ENCODE measurements at regions not wholly inside any gene's neighbourhood (a gene's known extent, or its start where the extent isn't known, plus 50 kb on each side); places are given as distances from the start of the nearest gene placed in this dataset.

DNA sequence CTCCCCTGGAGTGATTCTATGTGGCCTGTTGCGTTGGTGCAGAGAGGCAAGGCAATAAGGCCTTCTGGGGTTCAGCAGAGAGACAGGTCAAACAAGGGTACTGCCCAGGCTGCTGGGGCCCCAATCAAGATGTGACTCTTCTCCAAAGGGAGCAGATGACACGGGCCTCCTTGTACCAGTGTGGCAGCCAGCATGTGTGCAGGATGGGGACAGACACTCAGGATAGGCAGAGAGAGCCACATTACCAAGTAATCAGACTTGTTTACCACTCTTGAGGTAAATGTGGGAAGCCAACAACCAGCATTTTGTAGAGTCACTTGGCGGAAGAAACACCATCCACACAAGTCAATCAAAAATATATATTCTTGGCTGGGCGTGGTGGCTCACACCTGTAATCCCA is 95.3 kb upstream of the DLG1 start:
- Histone ChIP-seq H3K27ac (ENCODE audit: low read length in 2 of 2) (no peak overlapping the region), H3K9me3 (ENCODE audit: control extremely low read depth in 1 of 3, control insufficient read depth in 2 of 3, insufficient read depth in 1 of 3, low read length in 2 of 3) (no peaks in the 10 kb centered on the region), H4K20me1 (ENCODE audit: control insufficient read depth, insufficient read depth, low read length, poor library complexity, severe bottlenecking) (no peaks in the 10 kb centered on the region), H3K4me2 (replicated peaks; ENCODE audit: low read depth, low read length, poor library complexity, severe bottlenecking) (no peak overlapping the region), H2AFZ (ENCODE audit: insufficient read depth, low read depth, low read length, poor library complexity, severe bottlenecking) (no peak overlapping the region), H3K27me3 (replicated peaks in 1 of 4; ENCODE audit: control extremely low read depth in 1 of 4, control insufficient read depth in 3 of 4, insufficient read depth in 4 of 4, low read length in 3 of 4) (peaks cover 0 to 8% (median 7%) of the 10 kb centered on the region in 4 experiments), H3K36me3 (replicated peaks in 1 of 2; ENCODE audit: control extremely low read depth in 1 of 2, control insufficient read depth in 1 of 2, extremely low read depth in 1 of 2, insufficient read depth in 2 of 2, low read length in 1 of 2) (no peaks in the 10 kb centered on the region), H3K4me1 (ENCODE audit: control insufficient read depth in 2 of 2, insufficient read depth in 2 of 2, low read length in 2 of 2) (no peaks in the 10 kb centered on the region), H3K79me2 (ENCODE audit: control insufficient read depth, insufficient read depth, low read length) (no peaks in the 10 kb centered on the region), H3K4me3 (ENCODE audit: control extremely low read depth in 1 of 5, extremely low read depth in 1 of 5, insufficient read depth in 1 of 5, low read depth in 2 of 5, low read length in 4 of 5) (no peak overlapping the region), H3K9ac (ENCODE audit: low read length) (no peak overlapping the region)
- DNase-seq: no peak
- H3K27ac Mint-ChIP-seq: no peak overlapping the region
- no peak for ATAC-seq (ENCODE audit: low read depth)
- intact Hi-C loops (cut with micrococcal nuclease): no loop called here
- no peak overlapping the region for H3K4me3 Mint-ChIP-seq
- WGBS (ENCODE audit: insufficient coverage): 88% methylated on average over 3 of the region's 4 CpGs
- ChIA-PET CTCF (interaction anchor here (0.6 kb wide), 1 partner anchor 236 kb away, joined by 3 read pairs; no protein-coding TSS in a partner anchor), POLR2A (no interaction called here)
- TF ChIP-seq EZH2 (IDR thresholded peaks at IDR 0.05; ENCODE audit: borderline replicate concordance, insufficient read depth, low read depth, low read length, poor library complexity, severe bottlenecking): no peak
- TF ChIP-seq, protein P1, sequence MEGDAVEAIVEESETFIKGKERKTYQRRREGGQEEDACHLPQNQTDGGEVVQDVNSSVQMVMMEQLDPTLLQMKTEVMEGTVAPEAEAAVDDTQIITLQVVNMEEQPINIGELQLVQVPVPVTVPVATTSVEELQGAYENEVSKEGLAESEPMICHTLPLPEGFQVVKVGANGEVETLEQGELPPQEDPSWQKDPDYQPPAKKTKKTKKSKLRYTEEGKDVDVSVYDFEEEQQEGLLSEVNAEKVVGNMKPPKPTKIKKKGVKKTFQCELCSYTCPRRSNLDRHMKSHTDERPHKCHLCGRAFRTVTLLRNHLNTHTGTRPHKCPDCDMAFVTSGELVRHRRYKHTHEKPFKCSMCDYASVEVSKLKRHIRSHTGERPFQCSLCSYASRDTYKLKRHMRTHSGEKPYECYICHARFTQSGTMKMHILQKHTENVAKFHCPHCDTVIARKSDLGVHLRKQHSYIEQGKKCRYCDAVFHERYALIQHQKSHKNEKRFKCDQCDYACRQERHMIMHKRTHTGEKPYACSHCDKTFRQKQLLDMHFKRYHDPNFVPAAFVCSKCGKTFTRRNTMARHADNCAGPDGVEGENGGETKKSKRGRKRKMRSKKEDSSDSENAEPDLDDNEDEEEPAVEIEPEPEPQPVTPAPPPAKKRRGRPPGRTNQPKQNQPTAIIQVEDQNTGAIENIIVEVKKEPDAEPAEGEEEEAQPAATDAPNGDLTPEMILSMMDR (IDR thresholded peaks at IDR 0.05): no peak
- no peaks in the 10 kb centered on the region for H3K9me3 Mint-ChIP-seq (ENCODE audit: insufficient read depth)
- H3K4me1 Mint-ChIP-seq: no peaks in the 10 kb centered on the region
- H3K27me3 Mint-ChIP-seq: peaks cover 26% of the 10 kb centered on the region

DNA sequence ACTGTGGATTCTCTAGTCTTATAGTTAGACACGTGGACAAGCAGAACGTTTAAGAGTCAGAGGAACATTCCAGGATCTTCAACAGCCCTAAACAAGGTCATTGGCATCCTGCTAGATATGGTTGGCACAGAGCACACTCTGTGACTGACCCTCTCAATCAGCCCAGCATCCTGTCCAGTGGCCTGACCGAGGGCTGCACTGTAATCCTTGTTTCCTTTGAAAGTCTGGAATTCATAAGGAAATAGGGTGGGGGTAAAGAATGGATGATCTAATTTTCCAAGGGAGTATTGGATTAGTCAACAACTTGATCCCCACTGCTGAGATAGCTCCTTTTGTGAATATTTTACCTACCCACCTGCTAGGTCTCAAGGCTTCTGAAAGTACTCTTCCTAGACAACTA is 94.5 kb upstream of the DLG1 start:
- Histone ChIP-seq H2AFZ (ENCODE audit: insufficient read depth, low read depth, low read length, poor library complexity, severe bottlenecking) (no peak overlapping the region), H3K4me3 (ENCODE audit: control extremely low read depth in 1 of 5, extremely low read depth in 1 of 5, insufficient read depth in 1 of 5, low read depth in 2 of 5, low read length in 4 of 5) (no peak overlapping the region), H3K79me2 (ENCODE audit: control insufficient read depth, insufficient read depth, low read length) (no peaks in the 10 kb centered on the region), H3K4me1 (ENCODE audit: control insufficient read depth in 2 of 2, insufficient read depth in 2 of 2, low read length in 2 of 2) (no peaks in the 10 kb centered on the region), H3K27ac (ENCODE audit: low read length in 2 of 2) (no peak overlapping the region), H3K9ac (ENCODE audit: low read length) (no peak overlapping the region), H4K20me1 (ENCODE audit: control insufficient read depth, insufficient read depth, low read length, poor library complexity, severe bottlenecking) (no peaks in the 10 kb centered on the region), H3K4me2 (replicated peaks; ENCODE audit: low read depth, low read length, poor library complexity, severe bottlenecking) (no peak overlapping the region), H3K9me3 (ENCODE audit: control extremely low read depth in 1 of 3, control insufficient read depth in 2 of 3, insufficient read depth in 1 of 3, low read length in 2 of 3) (no peaks in the 10 kb centered on the region), H3K36me3 (replicated peaks in 1 of 2; ENCODE audit: control extremely low read depth in 1 of 2, control insufficient read depth in 1 of 2, extremely low read depth in 1 of 2, insufficient read depth in 2 of 2, low read length in 1 of 2) (no peaks in the 10 kb centered on the region), H3K27me3 (replicated peaks in 1 of 4; ENCODE audit: control extremely low read depth in 1 of 4, control insufficient read depth in 3 of 4, insufficient read depth in 4 of 4, low read length in 3 of 4) (peaks cover 0 to 8% (median 7%) of the 10 kb centered on the region in 4 experiments)
- 94% methylated on average over 2 of the region's 3 CpGs for WGBS (ENCODE audit: insufficient coverage)
- Mint-ChIP-seq H3K27ac (no peak overlapping the region), H3K9me3 (ENCODE audit: insufficient read depth) (no peaks in the 10 kb centered on the region), H3K4me3 (no peak overlapping the region), H3K4me1 (no peaks in the 10 kb centered on the region), H3K27me3 (peaks cover 24% of the 10 kb centered on the region)
- DNase-seq (no peak), ATAC-seq (ENCODE audit: low read depth) (no peak)
- ChIA-PET CTCF (interaction anchor here (0.6 kb wide), 1 partner anchor 235 kb away, joined by 3 read pairs; no protein-coding TSS in a partner anchor), POLR2A (no interaction called here)
- TF ChIP-seq, protein P1 (IDR thresholded peaks at IDR 0.05): no peak
- TF ChIP-seq EZH2 (IDR thresholded peaks at IDR 0.05; ENCODE audit: borderline replicate concordance, insufficient read depth, low read depth, low read length, poor library complexity, severe bottlenecking): no peak
- intact Hi-C loops (cut with micrococcal nuclease): no loop called here

All from B cell (primary cell).